Calu3 (cell line): ENCODE measurements at regions not wholly inside any gene's neighbourhood (a gene's known extent, or its start where the extent isn't known, plus 50 kb on each side); places are given as distances from the start of the nearest gene placed in this dataset.

Experiments
- BruUV-seq: library from RNA; stranded (reverse); fragments of 400-500 nt; replicated peaks from 2 replicates; lab custom pipeline; 2021; lab: Mats Ljungman, UMichigan
- CTCF ChIA-PET: fragments of 300-600 bp; sonication (Branson Sonifier 250); formaldehyde crosslinking; loops from one replicate; lab custom pipeline; 2022; ENCODE audit warnings: antibody characterized with exemption; lab: Charles Lee
- DNase-seq: peaks from one replicate; pipeline ENCODE4 v3.0.0; 2022
- H3K27ac Mint-ChIP-seq: one replicate; pipeline ENCODE4 v1.8.0; 2022; ENCODE audit warnings: mixed read lengths; ENCODE audit not compliant: unreplicated experiment
- H3K27me3 Mint-ChIP-seq: one replicate; pipeline ENCODE4 v1.8.0; 2022; ENCODE audit warnings: mixed read lengths; ENCODE audit not compliant: unreplicated experiment
- H3K36me3 Mint-ChIP-seq: one replicate; pipeline ENCODE4 v1.8.0; 2022; ENCODE audit warnings: mild to moderate bottlenecking, moderate library complexity, mixed read lengths; ENCODE audit not compliant: insufficient read depth, unreplicated experiment
- H3K4me1 Mint-ChIP-seq: one replicate; pipeline ENCODE4 v1.8.0; 2022; ENCODE audit warnings: mild to moderate bottlenecking, low read depth, mixed read lengths; ENCODE audit not compliant: unreplicated experiment
- H3K4me3 Mint-ChIP-seq: one replicate; pipeline ENCODE4 v1.8.0; 2022; ENCODE audit warnings: mild to moderate bottlenecking, low read depth, moderate library complexity, mixed read lengths; ENCODE audit not compliant: unreplicated experiment
- H3K9me3 Mint-ChIP-seq: one replicate; pipeline ENCODE4 v1.8.0; 2022; ENCODE audit warnings: low read depth, mixed read lengths; ENCODE audit not compliant: unreplicated experiment
- CTCF ChIP-seq: fragments of 200-600 bp; IDR thresholded peaks from one replicate; pipeline ENCODE4 v1.8.0; 2022; ENCODE audit warnings: antibody characterized with exemption; ENCODE audit not compliant: unreplicated experiment
- intact Hi-C: fragments of 100-400 bp; cut with micrococcal nuclease; formaldehyde crosslinking; loops from one replicate; pipeline ENCODE4 v1.10.0; 2022; ENCODE audit not compliant: unreplicated experiment

GRCh38 chr20:23255106-23255505 lies 95.5 kb upstream of the NXT1 start:
- CTCF ChIA-PET = no interaction called here
- H3K27ac Mint-ChIP-seq = no peak overlapping the region

DNA sequence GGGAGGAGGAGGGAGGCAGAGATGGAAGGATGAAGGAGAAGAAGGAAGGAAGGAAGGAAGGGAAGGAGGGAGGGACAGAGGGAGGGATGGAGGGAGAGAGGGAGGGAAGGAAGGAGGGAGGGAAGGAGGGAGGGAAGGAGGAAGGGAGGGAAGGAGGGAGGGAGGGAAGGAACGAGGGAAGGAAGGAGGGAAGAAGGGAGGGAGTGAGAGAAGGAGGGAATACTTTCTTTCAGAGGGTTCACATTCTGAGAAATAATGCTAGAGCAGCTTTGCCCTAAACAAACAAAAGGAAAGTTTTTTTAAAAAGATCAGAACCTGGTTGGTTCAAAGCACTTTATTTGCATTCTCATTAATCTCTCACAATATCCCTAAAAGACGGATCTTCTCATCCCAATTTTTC lies 96.1 kb upstream of the NXT1 start:
- no TSS peak for BruUV-seq
- H3K36me3 Mint-ChIP-seq = no peaks in the 10 kb centered on the region
- TF ChIP-seq CTCF = no peak
- peaks cover 27% of the 10 kb centered on the region for H3K27me3 Mint-ChIP-seq
- intact Hi-C loops = no loop called here
- no peaks in the 10 kb centered on the region for H3K4me1 Mint-ChIP-seq
- H3K9me3 Mint-ChIP-seq = no peaks in the 10 kb centered on the region
- CTCF ChIA-PET = no interaction called here
- no peak overlapping the region for H3K27ac Mint-ChIP-seq
- no peak for DNase-seq
- no peak overlapping the region for H3K4me3 Mint-ChIP-seq

More at GRCh38 chr20:23255106-23255505, 95.5 kb upstream of the NXT1 start:
- Mint-ChIP-seq H3K4me1 (no peaks in the 10 kb centered on the region), H3K27me3 (peaks cover 33% of the 10 kb centered on the region), H3K4me3 (no peak overlapping the region), H3K9me3 (no peaks in the 10 kb centered on the region), H3K36me3 (no peaks in the 10 kb centered on the region)
- DNase-seq = no peak
- TF ChIP-seq CTCF = no peak
- intact Hi-C loops = no loop called here
- BruUV-seq = no TSS peak

GRCh38 chr20:23254034-23254433 lies 96.6 kb upstream of the NXT1 start:
- no peaks in the 10 kb centered on the region for H3K36me3 Mint-ChIP-seq

GRCh38 chr20:23253524-23253923 lies 97.1 kb upstream of the NXT1 start:
- H3K36me3 Mint-ChIP-seq = no peaks in the 10 kb centered on the region
- no peaks in the 10 kb centered on the region for H3K9me3 Mint-ChIP-seq
- DNase-seq = no peak
- H3K27ac Mint-ChIP-seq = no peak overlapping the region
- H3K4me1 Mint-ChIP-seq = no peaks in the 10 kb centered on the region
- intact Hi-C loops = no loop called here
- TF ChIP-seq CTCF = no peak
- no peak overlapping the region for H3K4me3 Mint-ChIP-seq
- CTCF ChIA-PET = no interaction called here
- peaks cover 25% of the 10 kb centered on the region for H3K27me3 Mint-ChIP-seq
- BruUV-seq = no TSS peak

More at GRCh38 chr20:23254034-23254433, 96.6 kb upstream of the NXT1 start:
- no peaks in the 10 kb centered on the region for H3K9me3 Mint-ChIP-seq
- no peak for TF ChIP-seq CTCF
- no peak for DNase-seq
- CTCF ChIA-PET = no interaction called here
- H3K4me3 Mint-ChIP-seq = no peak overlapping the region
- no peaks in the 10 kb centered on the region for H3K4me1 Mint-ChIP-seq
- H3K27me3 Mint-ChIP-seq = peaks cover 25% of the 10 kb centered on the region
- no peak overlapping the region for H3K27ac Mint-ChIP-seq
- intact Hi-C loops = no loop called here
- no TSS peak for BruUV-seq
